HG03196 (cell line): ENCODE measurements at regions not wholly inside any gene's neighbourhood (a gene's known extent, or its start where the extent isn't known, plus 50 kb on each side); places are given as distances from the start of the nearest gene placed in this dataset.

ENCODE experiments used
- ATAC-seq: cut with Tn5 transposase; IDR thresholded peaks from one replicate; pipeline ENCODE4 v1.9.1; 2021; ENCODE audit not compliant: unreplicated experiment

DNA sequence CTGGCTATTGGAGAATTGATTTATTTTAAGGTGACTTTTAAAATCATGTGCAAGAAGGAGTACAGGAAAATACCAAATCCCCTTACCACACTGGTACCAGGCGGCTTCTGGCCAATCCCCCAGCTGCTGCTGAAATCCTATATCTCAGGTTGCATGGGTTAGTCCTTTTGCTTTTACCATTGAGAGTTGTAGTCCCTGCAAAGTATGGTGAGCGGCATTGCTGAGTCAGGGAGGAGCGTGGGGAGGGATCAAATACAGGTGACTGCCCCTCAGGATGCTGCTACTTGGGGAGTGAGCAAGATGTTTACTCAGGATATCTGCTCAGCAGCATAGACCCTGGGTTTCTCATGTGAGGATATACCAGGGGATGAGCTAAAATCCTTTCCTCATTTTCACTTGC lies 131.9 kb upstream of the STAC start:
- no peak for ATAC-seq

DNA sequence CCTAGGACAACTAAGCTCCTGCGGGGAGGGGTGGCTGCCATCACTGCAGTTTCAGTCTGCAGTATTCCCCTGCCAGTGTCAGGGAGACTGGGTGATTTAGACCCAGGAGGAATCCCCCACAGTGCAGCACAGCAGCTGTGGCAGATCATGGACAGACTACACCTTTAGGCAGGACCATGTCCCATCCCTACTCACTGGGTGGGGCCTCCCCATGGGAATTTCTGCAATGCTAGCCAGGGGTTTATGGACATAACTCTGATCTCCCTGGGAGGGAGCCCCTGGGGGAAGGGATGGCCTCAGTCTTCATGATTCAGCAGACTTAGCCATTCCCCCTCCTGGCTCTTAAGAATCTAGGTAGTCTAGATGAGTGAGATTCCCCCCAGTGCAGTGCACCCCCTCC lies 130.1 kb upstream of the STAC start:
- no peak for ATAC-seq

DNA sequence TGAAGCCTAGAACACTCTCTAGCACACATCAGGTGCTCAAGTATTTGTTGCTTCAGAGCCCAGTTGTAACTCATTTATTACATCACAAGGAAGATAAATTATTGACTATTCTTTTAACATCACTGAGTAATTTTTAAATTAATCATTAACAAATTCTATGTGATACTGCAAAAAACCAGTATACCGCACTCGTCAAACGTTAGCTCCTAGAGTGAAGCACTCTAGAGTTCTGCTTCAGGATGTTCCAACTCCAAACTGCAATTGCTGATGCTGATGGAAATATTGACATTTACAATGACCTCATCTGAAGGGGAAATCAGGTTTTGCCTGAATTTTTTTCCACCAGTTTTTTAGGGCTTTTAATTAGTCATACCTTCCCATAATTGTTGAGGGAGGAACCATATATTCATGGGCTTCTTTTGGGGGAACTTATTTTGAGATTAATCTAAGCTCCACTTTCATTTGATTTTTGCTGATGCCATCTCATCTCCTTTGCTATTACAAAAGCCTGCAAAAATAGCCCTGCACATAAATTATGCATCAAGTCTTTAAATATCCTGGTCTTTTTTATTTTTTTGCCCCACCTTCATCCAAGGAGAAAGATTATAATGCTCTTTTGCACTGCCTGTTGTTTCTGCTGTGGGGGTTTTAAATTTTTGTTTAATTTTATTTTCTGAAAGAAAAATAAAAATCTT lies 123.0 kb upstream of the STAC start:
- no peak for ATAC-seq

DNA sequence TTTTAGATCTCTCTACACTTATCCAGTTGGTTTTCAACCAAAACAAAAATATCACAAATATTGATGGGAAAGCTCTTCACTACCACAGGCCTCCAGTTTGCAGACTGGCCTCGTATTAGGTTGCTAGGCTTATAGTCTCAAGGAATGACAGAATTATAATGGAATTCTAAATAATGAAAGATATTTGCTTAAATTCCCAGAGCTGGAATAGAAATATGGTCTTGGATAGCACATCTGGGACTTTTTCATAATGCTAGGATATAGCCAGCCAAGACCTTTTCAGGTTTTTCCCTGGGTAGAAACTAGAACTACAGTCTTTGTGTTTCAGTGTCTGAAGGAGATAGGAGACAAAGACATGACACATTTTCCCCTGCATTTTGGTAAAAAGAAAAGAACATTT lies 121.9 kb upstream of the STAC start:
- no peak for ATAC-seq

DNA sequence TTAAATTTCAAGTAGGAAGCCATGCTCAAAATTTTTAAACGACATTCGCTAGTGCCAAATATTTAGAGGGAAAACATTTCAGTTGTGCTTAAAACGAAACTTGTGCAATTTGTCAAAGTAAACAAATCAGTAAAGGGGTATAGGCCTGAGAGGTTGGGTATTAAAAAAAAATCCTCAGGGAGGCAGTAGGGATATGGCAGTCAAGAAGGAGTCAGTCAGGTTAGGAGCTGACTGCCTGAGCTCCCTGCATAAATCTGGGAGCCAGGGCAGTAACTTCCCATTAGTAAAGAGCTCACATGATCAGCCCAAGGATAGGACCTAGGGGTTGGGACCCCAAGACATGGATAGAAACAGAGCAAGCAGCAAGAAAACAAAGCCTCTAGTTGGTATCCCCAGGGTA lies 120.7 kb upstream of the STAC start:
- no peak for ATAC-seq

DNA sequence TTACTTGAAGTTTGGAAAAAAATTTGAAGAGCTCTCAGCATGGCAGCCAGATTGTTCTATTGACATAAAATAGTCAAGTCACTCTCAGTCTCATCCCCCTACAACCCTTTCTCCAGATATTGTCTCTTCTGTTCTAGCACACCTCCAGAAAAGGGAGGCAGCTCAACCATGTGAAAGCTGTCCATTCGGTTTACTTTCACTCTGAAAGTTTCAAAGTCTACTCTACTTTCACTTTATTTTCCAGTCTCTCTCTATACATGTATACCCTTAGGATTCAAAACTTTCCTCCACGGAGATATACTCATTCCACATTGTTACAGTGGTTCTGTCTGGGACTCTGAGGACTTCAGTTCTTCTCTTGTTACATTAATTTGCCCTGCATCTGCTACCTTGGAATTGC lies 111.0 kb upstream of the STAC start:
- ATAC-seq, result no peak

DNA sequence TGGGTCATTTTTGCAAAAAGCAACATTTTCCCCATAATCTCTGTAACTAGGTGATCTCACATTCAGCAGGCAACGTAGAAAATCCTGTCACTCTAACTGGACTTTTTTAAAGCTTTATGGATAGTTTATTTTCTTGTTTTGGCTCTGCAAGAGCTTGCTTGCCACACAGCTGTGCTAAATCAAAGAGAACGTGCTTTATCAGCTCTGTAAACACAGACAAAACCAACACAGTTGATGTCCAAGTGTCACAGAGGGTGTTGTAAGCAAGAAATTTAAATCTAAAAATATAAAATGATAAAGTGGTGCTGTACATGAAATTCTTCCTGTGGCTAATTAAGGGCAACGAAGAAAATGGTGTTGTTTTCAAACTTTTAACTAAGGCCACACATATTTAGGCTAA lies 97.5 kb upstream of the STAC start:
- ATAC-seq, result no peak

DNA sequence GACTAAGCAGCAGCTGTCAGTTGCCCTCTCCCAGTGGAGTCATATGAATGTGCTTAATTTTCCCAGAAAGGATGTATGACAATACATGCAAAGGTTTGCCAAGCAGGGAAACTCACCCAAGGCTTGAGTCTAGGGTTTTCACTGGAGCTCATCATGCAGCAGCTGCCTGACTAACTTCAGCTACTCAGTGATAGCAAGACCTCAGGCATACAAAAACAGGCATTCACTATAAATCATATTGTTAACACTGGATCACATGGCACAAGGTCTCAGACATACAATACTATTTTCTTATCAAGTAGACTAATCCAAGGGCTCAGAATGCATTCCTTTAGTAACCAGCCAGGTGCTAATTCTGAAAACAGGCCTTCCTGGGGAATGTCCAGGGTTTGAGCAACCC lies 85.0 kb upstream of the STAC start:
- no peak for ATAC-seq

DNA sequence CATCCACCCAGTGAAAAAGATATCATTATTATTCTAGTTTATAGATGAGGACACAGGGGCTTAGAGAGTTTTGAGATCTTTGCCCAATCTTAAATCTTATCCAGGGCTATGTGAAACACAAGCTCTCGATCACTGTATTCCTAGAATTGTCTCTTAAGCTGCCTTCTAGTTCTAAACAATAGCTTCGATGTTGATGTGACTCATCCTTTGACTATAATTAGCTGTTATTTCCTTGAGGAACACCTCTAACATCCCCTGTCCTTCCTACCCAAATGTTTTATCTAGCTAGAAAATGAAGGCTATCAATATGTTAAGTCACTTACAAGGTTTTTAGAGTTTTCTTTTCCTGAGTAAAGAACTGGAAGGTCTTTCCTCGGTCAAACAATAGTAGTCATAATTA lies 83.1 kb upstream of the STAC start:
- no peak for ATAC-seq

DNA sequence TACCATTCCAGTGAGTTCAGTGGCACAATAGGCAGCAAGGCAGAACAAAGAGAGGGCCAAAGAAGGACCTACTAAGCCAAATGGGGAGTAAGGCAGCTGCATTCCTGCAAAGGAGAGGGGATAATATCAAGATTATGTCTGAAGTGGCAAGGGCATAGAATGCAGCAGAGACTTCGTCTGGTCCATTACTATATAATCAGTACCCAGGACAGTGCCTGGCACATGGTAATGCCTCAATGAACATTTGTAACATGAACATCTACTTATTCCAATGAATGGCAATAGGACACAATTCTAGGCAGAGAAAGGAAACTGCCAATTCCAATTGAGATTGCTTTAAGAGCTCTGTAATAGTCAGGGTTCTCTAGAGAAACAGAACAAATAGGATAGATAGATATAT lies 82.1 kb upstream of the STAC start:
- ATAC-seq, result no peak

DNA sequence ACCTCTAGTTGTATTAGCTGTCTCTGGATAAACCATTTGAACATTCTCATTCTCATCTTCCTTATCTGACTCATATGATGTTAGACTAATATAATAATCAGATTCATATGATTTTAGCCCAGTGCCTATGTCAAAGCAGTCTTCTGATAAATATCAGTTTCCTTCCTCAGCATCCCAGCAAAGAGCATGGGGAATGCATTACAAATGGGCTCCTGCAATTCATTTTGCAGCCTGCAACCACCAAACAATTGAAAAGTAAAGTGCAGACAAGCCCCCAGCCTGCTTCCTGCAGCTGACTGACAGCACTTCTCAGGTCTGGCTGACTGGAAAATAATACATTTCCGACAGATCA lies 78.2 kb upstream of the STAC start:
- no peak for ATAC-seq

DNA sequence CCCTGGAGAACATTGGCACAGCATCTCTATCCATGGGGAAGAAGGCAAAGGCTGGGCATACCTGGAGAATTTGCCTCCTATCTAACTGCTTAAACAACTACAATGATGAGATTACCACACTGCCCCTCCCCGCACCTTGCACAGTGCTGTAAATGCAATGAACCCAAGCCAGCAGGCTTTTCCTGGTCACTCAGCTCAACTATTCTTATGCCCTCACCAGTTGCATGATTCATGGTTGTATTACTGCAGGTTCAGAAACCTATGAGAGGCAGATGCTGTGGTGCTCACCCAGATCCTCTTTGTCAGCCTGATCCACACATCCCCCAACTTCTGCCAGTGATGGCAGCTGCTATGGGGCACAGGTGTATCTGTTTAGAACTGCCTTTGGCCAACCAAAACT lies 77.7 kb upstream of the STAC start:
- no peak for ATAC-seq

DNA sequence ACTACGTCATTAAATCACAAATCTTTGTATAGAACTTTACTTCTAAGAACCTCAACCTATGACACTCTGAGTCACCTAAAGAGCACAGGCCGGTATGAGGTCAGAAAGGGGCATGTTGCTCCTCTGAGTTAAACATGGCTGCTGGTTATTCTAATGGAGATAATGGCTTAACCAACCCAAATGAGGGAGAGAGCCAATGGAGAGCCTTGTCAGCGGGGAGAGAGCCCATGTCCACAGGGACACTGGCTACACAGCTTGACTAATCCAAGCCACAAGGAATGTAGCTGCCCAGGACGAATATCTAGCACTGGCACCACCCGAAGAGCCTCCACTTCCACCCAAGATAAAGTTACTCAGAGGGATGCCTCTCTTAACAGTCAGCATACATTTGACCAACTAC lies 77.0 kb upstream of the STAC start:
- ATAC-seq, result no peak

DNA sequence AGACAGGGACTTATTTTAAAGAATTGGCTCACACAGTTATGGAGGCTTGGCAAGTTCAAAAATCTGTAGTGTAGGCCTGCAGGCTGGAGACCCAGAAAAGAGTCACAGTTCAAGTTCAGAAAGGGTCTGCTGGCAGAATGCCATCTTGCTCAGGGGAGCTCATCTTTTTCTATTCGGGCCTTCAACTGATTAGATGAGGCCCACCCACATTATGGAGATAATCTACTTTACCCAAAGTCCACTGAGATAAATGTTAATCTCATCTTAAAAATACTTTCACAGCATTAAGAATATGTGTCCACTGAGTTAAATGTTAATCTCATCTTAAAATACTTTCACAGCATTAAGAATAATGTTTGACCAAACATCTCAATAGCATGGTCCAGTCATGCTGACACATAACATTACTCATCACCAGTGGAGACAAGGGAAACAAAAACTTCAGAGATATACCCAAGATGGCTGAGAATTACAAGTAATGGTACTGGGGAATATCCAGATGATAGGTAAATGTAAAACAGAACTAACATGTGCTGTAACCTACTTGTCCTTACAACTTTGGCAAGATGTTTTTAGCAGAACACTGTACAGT lies 74.3 kb upstream of the STAC start:
- no peak for ATAC-seq

DNA sequence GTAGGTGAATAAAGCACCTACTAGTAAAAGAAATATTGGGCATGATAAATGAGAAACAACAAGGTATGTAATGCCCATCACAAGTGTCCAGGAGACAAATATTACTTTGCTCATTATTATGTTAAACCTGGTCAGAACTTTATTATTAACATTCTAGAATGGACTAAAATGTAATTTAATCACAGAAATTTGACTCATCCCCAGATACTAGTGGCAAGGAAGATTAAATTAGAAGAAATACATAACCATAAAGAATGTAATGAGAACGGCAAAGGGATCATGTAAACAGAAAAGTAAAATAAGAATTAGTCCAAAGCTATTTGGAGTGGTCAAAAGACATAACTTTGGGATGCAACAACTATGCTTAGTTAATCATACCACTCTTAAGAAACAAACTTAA lies 71.2 kb upstream of the STAC start:
- ATAC-seq, result no peak

DNA sequence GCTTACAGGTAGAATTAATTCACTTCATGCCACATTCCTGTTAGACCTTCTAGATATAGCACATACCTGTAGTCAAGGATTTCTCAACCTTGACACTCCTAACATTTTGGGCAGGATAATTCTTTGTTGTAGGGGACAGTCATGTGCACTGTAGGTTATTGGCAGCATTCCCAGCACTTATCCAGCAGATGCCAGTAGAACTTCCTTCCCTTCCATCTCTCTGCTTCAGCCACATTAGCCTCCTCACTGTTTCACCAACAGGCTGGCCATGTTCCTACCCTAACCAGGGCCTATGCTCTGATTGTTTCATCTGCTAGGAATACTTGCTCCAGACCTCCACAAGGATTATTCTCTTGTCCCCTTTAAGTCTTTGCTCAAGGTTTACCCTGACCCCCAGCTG lies 68.0 kb upstream of the STAC start:
- no peak for ATAC-seq

DNA sequence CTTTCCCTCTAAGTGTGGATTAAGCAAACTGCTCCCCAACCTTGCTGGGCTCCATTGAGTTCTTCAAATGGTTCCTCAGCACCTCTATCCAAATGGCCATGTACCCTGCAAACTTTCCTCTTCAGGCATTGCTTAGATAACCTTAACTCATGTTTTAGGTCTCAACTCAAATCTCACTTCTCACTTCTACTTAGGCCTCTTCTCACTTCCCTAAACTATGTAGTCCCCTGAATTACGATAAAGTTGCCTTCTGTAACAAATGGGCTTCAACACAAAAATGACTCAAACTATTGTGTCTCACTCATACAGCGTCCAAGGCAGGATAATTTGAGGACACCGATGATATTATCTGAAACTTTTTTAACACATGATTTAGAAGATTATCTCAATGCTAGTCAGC lies 62.4 kb upstream of the STAC start:
- no peak for ATAC-seq

DNA sequence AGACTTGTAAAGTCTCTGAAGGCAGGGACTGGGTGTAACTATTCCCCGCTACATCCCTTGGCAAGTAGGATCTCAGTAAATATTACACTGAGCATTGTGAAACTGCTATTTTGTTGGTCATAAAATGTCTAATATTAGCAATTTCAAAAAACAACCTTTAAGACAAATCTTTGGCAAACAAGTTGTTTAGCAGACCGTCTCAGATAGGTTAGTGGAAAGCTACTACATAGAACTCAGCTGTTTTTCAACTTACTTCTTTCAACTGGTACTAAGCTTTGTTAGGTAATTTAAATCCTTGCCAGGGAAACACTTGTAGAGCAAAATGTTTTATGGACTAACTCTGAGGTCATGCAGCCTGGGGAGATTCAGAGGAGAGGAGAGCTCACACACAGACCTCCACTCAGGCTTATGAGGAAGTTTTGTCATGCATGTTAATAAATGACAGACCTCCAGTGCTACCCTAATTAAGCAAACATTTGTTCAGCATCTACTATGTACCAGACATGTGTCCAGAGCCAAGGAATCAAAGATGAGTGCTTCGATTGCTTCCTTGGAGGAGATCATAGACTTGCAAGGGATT lies 61.6 kb upstream of the STAC start:
- no peak for ATAC-seq

DNA sequence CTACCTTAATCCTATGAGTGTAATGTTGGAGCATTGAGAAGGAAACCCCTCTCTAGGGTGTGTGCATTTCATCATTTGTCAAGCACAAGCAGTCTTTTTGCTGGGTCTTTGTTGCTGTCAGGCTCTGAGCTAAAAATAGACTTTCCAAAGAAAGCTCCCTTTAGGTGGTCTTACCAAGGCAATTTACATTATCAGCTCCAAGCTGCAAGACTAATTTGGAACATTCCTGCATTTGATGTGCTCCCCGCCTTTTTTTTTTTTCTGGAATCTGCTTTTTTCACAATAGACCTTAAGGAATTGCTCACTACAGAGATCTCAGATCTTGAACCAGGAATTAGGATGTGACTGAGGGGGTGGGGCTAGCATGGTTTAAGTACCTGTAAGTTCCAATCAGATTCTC lies 60.6 kb upstream of the STAC start:
- ATAC-seq, result no peak
